Sigmoid colon (tissue), 6 donors: ENCODE measurements at regions not wholly inside any gene's neighbourhood (a gene's known extent, or its start where the extent isn't known, plus 50 kb on each side); places are given as distances from the start of the nearest gene placed in this dataset.

Experiments used
- DNase-seq: peaks from one replicate; pipeline ENCODE4 v3.0.0-alpha.2; 2019
- H3K27ac ChIP-seq, 4 donors: fragments of 200-600 bp; sonication (generic); one replicate each; pipeline ENCODE4 v1.5.1; 2016 to 2019; ENCODE audit warnings: mild to moderate bottlenecking in 1 of 4
- H3K27me3 ChIP-seq, 3 donors: fragments of 200-600 bp; sonication (generic); one replicate each; pipeline ENCODE4 v1.5.1; 2019; ENCODE audit warnings: mild to moderate bottlenecking in 1 of 3
- H3K36me3 ChIP-seq, 4 donors: fragments of 200-600 bp; sonication (generic); one replicate each; pipeline ENCODE4 v1.5.1; 2016 to 2019
- H3K4me1 ChIP-seq, 4 donors: fragments of 200-600 bp; sonication (generic); one replicate each; pipeline ENCODE4 v1.5.1; 2017 to 2019
- H3K4me3 ChIP-seq, 4 donors: fragments of 200-600 bp; sonication (generic); one replicate each; pipeline ENCODE4 v1.5.1; 2017 to 2019; ENCODE audit warnings: mild to moderate bottlenecking in 2 of 4, moderate library complexity in 1 of 4
- H3K9me3 ChIP-seq, 4 donors: fragments of 200-600 bp in 3 of 4; sonication (generic) in 3 of 4; one replicate each; pipeline versions ENCODE4 v1.5.1 to v1.6.1; 2013 to 2019
- EP300 ChIP-seq, 4 donors: sonication (generic); formaldehyde crosslinking; IDR thresholded peaks; one replicate each; pipeline ENCODE4 v1.6.1; 2017; ENCODE audit warnings: antibody characterized with exemption in 4 of 4
- POLR2A ChIP-seq, 2 donors: fragments of 450-650 bp; IDR thresholded peaks; one replicate each; pipeline ENCODE4 v1.6.1; 2016; ENCODE audit warnings: antibody characterized with exemption in 2 of 2, mild to moderate bottlenecking in 2 of 2, moderate library complexity in 2 of 2
- POLR2AphosphoS5 ChIP-seq, 4 donors: sonication (generic); formaldehyde crosslinking; IDR thresholded peaks; one replicate each; pipeline ENCODE4 v1.6.1; 2017; ENCODE audit warnings: antibody characterized with exemption in 4 of 4
- WGBS, 2 donors: extraction: QIAGEN DNeasy Blood & Tissue Kit; methylation state at CpG; one replicate each; pipeline ENCODE4 v1.1.7; 2013; 5-methylcytosine and 5-hydroxymethylcytosine counted together
- intact Hi-C: fragments of 100-400 bp; cut with DNase I; formaldehyde crosslinking; loops from one replicate; pipeline ENCODE4 v1.15.1; 2023
- TF ChIP-seq, protein P1 (sequence below), 4 experiments: fragments of 450-650 bp in 3 of 4; fragments of 200-600 bp in 1 of 4; IDR thresholded peaks; one replicate each; pipeline ENCODE4 v1.5.1; 2016 to 2019; ENCODE audit warnings: antibody characterized with exemption in 4 of 4, mild to moderate bottlenecking in 3 of 4, moderate library complexity in 2 of 4
- donor health status: healthy with polysubstance abuse.
- donor health status: healthy.

GRCh38 chr6:147700436-147701209 lies 192.1 kb downstream of the SAMD5 start:
- WGBS, 2 donors: 68 to 69% methylated on average over 5 of the region's 5 CpGs
- intact Hi-C loops: no loop called here
- H3K4me3 ChIP-seq: no peak overlapping the region
- H3K9me3 ChIP-seq: no peaks in the 10 kb centered on the region
- H3K36me3 ChIP-seq: no peaks in the 10 kb centered on the region
- H3K27ac ChIP-seq: no peak overlapping the region
- TF ChIP-seq POLR2A (IDR thresholded peaks at IDR 0.05) (no peak), POLR2AphosphoS5 (IDR thresholded peaks at IDR 0.05) (no peak), EP300 (IDR thresholded peaks at IDR 0.05) (no peak)
- H3K4me1 ChIP-seq: peaks cover 0 to 5% (median 2%) of the 10 kb centered on the region in 4 donors
- H3K27me3 ChIP-seq: no peaks in the 10 kb centered on the region
- no peak for DNase-seq

DNA sequence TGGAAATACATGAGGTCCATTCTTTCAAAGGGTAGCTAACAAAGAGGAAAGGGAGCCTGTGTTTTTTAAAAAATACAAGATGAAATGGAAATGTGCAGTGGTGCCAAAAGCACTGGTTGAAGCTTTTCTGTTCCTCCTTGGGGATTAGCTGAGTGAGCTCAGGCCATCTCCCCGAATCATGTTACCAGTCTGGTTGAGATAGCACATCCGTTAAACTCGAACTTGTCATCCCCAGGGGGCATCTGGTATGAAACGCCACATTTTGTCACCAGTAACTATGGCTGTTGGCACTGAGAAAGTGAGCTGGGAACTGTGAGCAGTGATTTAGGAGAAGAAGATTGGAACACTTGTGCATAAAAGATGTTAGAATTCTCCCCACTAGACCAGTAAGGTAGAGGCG lies 196.2 kb downstream of the SAMD5 start:
- WGBS, 2 donors: 91 to 98% methylated on average over 5 of the region's 5 CpGs
- Histone ChIP-seq H3K36me3 (no peaks in the 10 kb centered on the region), H3K4me1 (peaks cover 0 to 5% (median 2%) of the 10 kb centered on the region in 4 donors), H3K27ac (no peak overlapping the region), H3K9me3 (no peaks in the 10 kb centered on the region), H3K27me3 (no peaks in the 10 kb centered on the region), H3K4me3 (no peak overlapping the region)
- intact Hi-C loops: no loop called here
- DNase-seq: no peak
- TF ChIP-seq POLR2AphosphoS5 (IDR thresholded peaks at IDR 0.05) (no peak), EP300 (IDR thresholded peaks at IDR 0.05) (no peak), POLR2A (IDR thresholded peaks at IDR 0.05) (no peak)
- TF ChIP-seq, protein P1, sequence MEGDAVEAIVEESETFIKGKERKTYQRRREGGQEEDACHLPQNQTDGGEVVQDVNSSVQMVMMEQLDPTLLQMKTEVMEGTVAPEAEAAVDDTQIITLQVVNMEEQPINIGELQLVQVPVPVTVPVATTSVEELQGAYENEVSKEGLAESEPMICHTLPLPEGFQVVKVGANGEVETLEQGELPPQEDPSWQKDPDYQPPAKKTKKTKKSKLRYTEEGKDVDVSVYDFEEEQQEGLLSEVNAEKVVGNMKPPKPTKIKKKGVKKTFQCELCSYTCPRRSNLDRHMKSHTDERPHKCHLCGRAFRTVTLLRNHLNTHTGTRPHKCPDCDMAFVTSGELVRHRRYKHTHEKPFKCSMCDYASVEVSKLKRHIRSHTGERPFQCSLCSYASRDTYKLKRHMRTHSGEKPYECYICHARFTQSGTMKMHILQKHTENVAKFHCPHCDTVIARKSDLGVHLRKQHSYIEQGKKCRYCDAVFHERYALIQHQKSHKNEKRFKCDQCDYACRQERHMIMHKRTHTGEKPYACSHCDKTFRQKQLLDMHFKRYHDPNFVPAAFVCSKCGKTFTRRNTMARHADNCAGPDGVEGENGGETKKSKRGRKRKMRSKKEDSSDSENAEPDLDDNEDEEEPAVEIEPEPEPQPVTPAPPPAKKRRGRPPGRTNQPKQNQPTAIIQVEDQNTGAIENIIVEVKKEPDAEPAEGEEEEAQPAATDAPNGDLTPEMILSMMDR (IDR thresholded peaks at IDR 0.05): no peak

DNA sequence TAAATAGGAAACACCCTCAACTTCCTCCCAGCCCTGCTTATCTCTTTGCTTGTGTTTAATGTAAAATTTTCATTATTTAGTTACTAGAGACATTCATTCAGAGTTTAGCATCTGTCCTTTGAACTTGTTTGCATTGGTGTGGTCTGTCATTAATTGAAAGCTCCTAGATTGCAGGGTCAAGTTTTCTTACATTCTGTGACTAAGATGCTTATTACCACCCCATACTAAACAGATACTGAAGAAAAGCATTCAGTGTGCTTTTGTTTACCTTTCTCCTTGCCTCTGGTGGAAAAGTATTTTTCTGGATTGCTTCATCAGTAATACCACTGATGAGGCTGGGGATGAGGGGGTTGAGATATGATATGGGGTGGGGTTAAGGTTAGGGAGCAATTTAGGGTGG lies 199.0 kb downstream of the SAMD5 start:
- Histone ChIP-seq H3K9me3 (no peaks in the 10 kb centered on the region), H3K27me3 (no peaks in the 10 kb centered on the region), H3K36me3 (no peaks in the 10 kb centered on the region), H3K4me1 (no peaks in the 10 kb centered on the region), H3K4me3 (no peak overlapping the region), H3K27ac (no peak overlapping the region)
- TF ChIP-seq POLR2A (IDR thresholded peaks at IDR 0.05) (no peak), EP300 (IDR thresholded peaks at IDR 0.05) (no peak)
- intact Hi-C loops: no loop called here
- no peak for DNase-seq

GRCh38 chr6:147708170-147708569 lies 199.7 kb downstream of the SAMD5 start:
- Histone ChIP-seq H3K36me3 (no peaks in the 10 kb centered on the region), H3K4me3 (no peak overlapping the region), H3K27me3 (no peaks in the 10 kb centered on the region), H3K27ac (no peak overlapping the region), H3K4me1 (no peaks in the 10 kb centered on the region), H3K9me3 (no peaks in the 10 kb centered on the region)
- WGBS, 2 donors: 94% methylated on average over 3 of the region's 3 CpGs
- intact Hi-C loops: no loop called here
- TF ChIP-seq, protein P1 (IDR thresholded peaks at IDR 0.05): no peak
- TF ChIP-seq EP300 (IDR thresholded peaks at IDR 0.05) (no peak), POLR2A (IDR thresholded peaks at IDR 0.05) (no peak), POLR2AphosphoS5 (IDR thresholded peaks at IDR 0.05) (no peak)
- DNase-seq: no peak

DNA sequence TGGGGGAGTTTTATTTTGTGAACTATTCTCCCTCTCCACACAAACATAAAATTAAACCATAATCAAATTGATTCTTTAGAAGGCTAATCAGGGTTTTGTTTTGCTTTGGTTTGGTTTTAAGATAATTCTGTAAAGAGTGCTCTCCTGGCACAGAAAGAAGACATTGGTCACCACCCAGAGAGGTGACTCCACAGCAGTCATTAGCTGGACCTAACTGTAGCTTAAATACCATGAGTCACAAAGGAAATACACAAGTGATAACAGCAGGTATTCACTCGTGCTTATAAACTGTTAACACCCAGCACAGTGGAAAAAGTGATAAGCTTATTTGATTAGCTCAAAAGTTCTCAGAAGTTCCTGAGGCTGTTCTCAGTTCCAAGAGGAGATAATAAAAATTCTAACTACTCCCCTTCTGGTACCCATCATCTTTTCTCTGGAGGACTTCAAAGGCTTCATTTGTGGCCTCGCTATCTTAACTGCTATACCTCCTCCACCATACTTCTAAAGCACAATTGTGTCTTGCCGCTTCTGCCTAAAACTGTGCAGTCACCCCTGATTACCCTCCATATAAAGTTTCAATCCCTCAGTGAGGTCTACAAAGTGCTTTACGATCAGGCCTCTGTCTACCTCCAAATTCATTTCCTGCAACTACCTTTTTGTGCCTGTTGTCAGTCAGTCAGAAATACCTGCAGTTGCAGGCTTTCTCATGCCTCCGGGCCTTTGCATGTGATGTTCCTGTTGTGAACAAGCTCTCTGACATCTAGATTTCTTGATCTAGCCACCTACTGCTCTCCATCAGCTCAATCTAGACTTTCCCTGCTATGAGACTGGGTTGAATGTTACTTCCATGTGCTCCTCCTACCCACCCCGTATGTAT lies 201.1 kb downstream of the SAMD5 start:
- Histone ChIP-seq H3K27me3 (no peaks in the 10 kb centered on the region), H3K36me3 (no peaks in the 10 kb centered on the region), H3K4me3 (no peak overlapping the region), H3K4me1 (no peaks in the 10 kb centered on the region), H3K27ac (no peak overlapping the region), H3K9me3 (no peaks in the 10 kb centered on the region)
- WGBS, 2 donors: 29 to 68% methylated on average over 6 of the region's 6 CpGs
- DNase-seq: no peak
- no peak for TF ChIP-seq POLR2AphosphoS5 (IDR thresholded peaks at IDR 0.05)
- TF ChIP-seq EP300 (IDR thresholded peaks at IDR 0.05): no peak
- TF ChIP-seq, protein P1 (IDR thresholded peaks at IDR 0.05): no peak
- TF ChIP-seq POLR2A (IDR thresholded peaks at IDR 0.05): no peak
- intact Hi-C loops: no loop called here
